ENCODE measurements at regions not wholly inside any gene's neighbourhood (a gene's known extent, or its start where the extent isn't known, plus 50 kb on each side); places are given as distances from the start of the nearest gene placed in this dataset.

- DNase-seq (ENCODE audit: extremely low spot score): no peak
- 80% methylated on average over 2 of the region's 2 CpGs for WGBS
- intact Hi-C loops (cut with DNase I): no loop called here
Measured at GRCh38 chr11:105282658-105283057, 143.1 kb upstream of the CARD18 start.

DNA sequence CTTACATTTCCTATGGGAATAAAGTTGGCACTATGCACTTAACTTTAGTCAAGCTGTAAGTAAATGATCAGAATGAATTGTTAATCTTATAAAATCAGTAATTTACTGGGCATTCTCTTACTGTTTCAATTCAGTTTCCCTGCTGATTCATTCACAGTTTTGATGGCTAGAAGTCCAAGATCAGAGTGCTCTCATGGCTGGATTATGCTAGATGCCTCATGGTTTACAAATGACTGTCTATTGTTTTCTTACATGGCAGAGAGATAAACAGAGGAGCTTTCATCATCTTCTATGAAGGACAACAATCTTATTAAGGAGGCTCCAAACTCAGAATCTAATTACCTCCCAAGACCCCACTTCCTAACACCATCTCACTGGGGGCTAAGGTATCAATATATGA is 135.1 kb upstream of the CARD18 start:
- Histone ChIP-seq H3K4me3 (no peak overlapping the region), H3K36me3 (no peaks in the 10 kb centered on the region), H3K4me1 (no peaks in the 10 kb centered on the region), H3K9me3 (no peaks in the 10 kb centered on the region), H3K27ac (replicated peaks in 1 of 4) (no peak overlapping the region), H3K27me3 (no peaks in the 10 kb centered on the region)
- no peak for DNase-seq (ENCODE audit: extremely low spot score)
- intact Hi-C loops (cut with DNase I): no loop called here
- no peak for TF ChIP-seq EP300 (IDR thresholded peaks at IDR 0.05)
- no peak for TF ChIP-seq POLR2AphosphoS5 (IDR thresholded peaks at IDR 0.05)
- TF ChIP-seq POLR2A (IDR thresholded peaks at IDR 0.05; ENCODE audit: low read depth): no peak
- TF ChIP-seq CTCF (IDR thresholded peaks at IDR 0.05): no peak

More at GRCh38 chr11:105282658-105283057, 143.1 kb upstream of the CARD18 start:
- Histone ChIP-seq H3K27ac (replicated peaks in 1 of 4) (no peak overlapping the region), H3K9me3 (no peaks in the 10 kb centered on the region), H3K4me1 (no peaks in the 10 kb centered on the region), H3K27me3 (no peaks in the 10 kb centered on the region), H3K4me3 (no peak overlapping the region), H3K36me3 (no peaks in the 10 kb centered on the region)
- TF ChIP-seq POLR2A (IDR thresholded peaks at IDR 0.05; ENCODE audit: low read depth): no peak
- no peak for TF ChIP-seq EP300 (IDR thresholded peaks at IDR 0.05)
- no peak for TF ChIP-seq CTCF (IDR thresholded peaks at IDR 0.05)
- TF ChIP-seq POLR2AphosphoS5 (IDR thresholded peaks at IDR 0.05): no peak

DNA sequence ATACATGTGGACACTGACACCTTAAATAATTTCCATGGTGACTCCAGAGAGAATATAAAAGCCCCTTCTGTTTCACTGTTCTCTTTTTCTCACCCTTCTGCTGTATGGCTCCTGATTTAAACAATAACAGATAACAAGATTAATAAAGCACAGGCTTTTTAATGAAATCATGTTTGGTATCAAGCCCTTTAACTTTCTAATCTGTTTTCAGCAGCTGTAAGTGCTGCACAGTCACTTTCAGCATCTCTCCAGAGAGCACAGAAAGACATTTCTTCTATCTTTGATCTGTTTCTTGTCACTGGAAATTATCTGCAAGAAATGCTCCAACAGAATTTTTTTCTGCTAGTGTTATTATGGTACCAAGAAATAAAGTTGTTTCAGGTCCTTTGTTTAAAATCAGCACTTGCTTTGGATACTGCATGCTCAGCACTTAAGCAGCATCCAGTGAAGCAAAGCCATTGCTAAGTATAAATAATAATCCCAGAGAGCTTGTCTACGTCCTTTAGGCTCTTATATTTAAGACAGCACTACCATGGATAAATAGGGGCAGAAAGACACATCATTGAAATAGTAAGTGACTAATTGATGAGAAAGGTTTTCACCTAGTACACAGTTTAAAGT is 134.2 kb upstream of the CARD18 start:
- Histone ChIP-seq H3K36me3 (no peaks in the 10 kb centered on the region), H3K27ac (replicated peaks in 1 of 4) (no peak overlapping the region), H3K27me3 (no peaks in the 10 kb centered on the region), H3K4me1 (no peaks in the 10 kb centered on the region), H3K4me3 (no peak overlapping the region), H3K9me3 (no peaks in the 10 kb centered on the region)
- 78% methylated on average over 1 of the region's 1 CpG for WGBS
- no peak for DNase-seq (ENCODE audit: extremely low spot score)
- TF ChIP-seq CTCF (IDR thresholded peaks at IDR 0.05) (no peak), POLR2AphosphoS5 (IDR thresholded peaks at IDR 0.05) (no peak), POLR2A (IDR thresholded peaks at IDR 0.05; ENCODE audit: low read depth) (no peak), EP300 (IDR thresholded peaks at IDR 0.05) (no peak)
- intact Hi-C loops (cut with DNase I): no loop called here

- no peak overlapping the region for H3K4me3 ChIP-seq
- no peak overlapping the region for H3K27ac ChIP-seq (replicated peaks in 1 of 4)
- no peaks in the 10 kb centered on the region for H3K9me3 ChIP-seq
- intact Hi-C loops (cut with DNase I): no loop called here
- no peaks in the 10 kb centered on the region for H3K4me1 ChIP-seq
- TF ChIP-seq POLR2AphosphoS5 (IDR thresholded peaks at IDR 0.05) (no peak), POLR2A (IDR thresholded peaks at IDR 0.05; ENCODE audit: low read depth) (no peak), CTCF (IDR thresholded peaks at IDR 0.05) (no peak), EP300 (IDR thresholded peaks at IDR 0.05) (no peak)
- H3K36me3 ChIP-seq: no peaks in the 10 kb centered on the region
- DNase-seq (ENCODE audit: extremely low spot score): no peak
- H3K27me3 ChIP-seq: no peaks in the 10 kb centered on the region
Measured at GRCh38 chr11:105269862-105270261, 130.3 kb upstream of the CARD18 start.

DNA sequence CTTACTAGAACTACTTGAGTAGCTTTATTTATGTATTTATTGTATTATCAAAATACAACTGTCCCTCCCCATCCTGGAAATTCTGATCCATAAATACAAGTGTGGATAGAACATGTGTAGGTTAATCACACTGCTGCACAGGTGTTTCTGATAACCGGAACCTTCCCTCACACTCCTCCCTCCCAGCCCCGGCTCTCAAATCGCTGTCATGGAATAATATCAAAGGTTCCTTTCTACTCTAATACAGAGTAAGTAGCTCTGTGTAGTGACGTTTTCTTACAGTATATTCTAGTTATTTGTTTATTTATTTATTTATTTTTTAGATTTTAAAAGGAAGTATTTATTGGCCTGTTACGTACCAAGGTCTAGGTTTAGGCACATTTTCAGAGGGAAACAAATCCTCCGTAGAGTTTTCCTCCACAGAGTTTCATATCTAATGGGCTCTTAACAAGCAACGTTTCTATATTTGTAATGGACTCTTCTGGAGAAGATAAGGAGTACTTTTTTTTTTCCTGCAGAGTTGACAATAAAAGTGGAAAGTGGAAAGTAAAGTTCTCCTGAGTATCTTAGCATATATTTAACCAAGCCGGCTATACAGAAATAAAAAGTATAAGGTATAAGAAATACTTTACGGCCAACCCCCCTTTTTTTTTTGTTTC is 129.0 kb upstream of the CARD18 start:
- 83% methylated on average over 9 of the region's 9 CpGs for WGBS
- no peak for DNase-seq (ENCODE audit: extremely low spot score)
- H3K27me3 ChIP-seq: no peaks in the 10 kb centered on the region
- no peaks in the 10 kb centered on the region for H3K9me3 ChIP-seq
- intact Hi-C loops (cut with DNase I): no loop called here
- no peaks in the 10 kb centered on the region for H3K36me3 ChIP-seq
- no peak for TF ChIP-seq POLR2AphosphoS5 (IDR thresholded peaks at IDR 0.05)
- TF ChIP-seq CTCF (IDR thresholded peaks at IDR 0.05): no peak
- TF ChIP-seq EP300 (IDR thresholded peaks at IDR 0.05): no peak
- no peak for TF ChIP-seq POLR2A (IDR thresholded peaks at IDR 0.05; ENCODE audit: low read depth)
- H3K4me3 ChIP-seq: no peak overlapping the region
- H3K27ac ChIP-seq (replicated peaks in 1 of 4): no peak overlapping the region
- no peaks in the 10 kb centered on the region for H3K4me1 ChIP-seq

All from esophagus muscularis mucosa (tissue), 4 donors.